ENCODE measurements at regions not wholly inside any gene's neighbourhood (a gene's known extent, or its start where the extent isn't known, plus 50 kb on each side); places are given as distances from the start of the nearest gene placed in this dataset.

DNA sequence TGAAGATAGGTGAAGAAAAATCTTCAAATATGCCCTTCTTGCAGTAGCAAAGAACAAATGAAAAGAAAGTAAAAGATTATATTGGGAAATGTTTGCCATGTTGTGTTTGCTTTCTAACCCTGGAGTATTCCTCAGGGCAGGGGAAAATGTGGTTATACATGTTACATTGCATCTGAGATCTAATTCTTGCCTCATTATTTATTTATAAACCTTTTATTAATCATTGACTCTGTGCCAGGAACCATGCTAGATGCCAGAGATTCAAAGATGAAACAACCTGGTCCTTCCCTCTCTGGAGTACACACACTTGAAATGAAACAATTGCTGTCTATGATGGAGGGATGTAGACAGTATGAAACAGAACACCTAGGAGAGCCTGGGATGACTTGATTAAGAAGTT is 128.1 kb upstream of the HMGA2 start:
- no peak overlapping the region for H3K4me3 Mint-ChIP-seq
- no peaks in the 10 kb centered on the region for H3K27me3 Mint-ChIP-seq (ENCODE audit: insufficient read depth)
- H3K27ac Mint-ChIP-seq, result no peak overlapping the region
- no peaks in the 10 kb centered on the region for H3K9me3 Mint-ChIP-seq
- no peak for DNase-seq (ENCODE audit: low spot score)
- intact Hi-C loops (cut with micrococcal nuclease), result no loop called here
- no peaks in the 10 kb centered on the region for H3K36me3 Mint-ChIP-seq (ENCODE audit: low read depth)
- no peaks in the 10 kb centered on the region for H3K4me1 Mint-ChIP-seq (ENCODE audit: low read depth)

DNA sequence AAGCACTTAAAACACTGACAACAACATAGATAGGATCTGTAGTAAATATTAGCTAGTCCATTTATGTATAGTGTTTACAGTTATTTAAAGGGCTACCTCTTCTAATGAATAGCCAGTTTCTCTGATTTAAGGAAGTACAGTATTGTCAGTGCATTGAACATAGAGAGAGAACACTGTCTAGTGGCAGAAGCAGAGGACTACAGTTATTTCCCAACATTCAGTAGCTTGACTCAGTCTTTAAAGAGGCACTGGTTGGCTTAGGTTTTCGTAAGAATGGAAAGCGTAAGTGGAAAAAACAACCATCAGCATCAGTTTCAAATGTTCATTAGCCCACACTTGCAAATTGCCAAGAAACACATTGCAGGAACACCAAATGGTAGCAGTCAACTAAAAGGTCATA is 125.0 kb upstream of the HMGA2 start:
- peaks cover 3% of the 10 kb centered on the region for H3K9me3 Mint-ChIP-seq
- no peaks in the 10 kb centered on the region for H3K27me3 Mint-ChIP-seq (ENCODE audit: insufficient read depth)
- H3K4me1 Mint-ChIP-seq (ENCODE audit: low read depth), result no peaks in the 10 kb centered on the region
- H3K4me3 Mint-ChIP-seq, result no peak overlapping the region
- DNase-seq (ENCODE audit: low spot score), result no peak
- H3K27ac Mint-ChIP-seq, result no peak overlapping the region
- intact Hi-C loops (cut with micrococcal nuclease), result no loop called here
- H3K36me3 Mint-ChIP-seq (ENCODE audit: low read depth), result no peaks in the 10 kb centered on the region

DNA sequence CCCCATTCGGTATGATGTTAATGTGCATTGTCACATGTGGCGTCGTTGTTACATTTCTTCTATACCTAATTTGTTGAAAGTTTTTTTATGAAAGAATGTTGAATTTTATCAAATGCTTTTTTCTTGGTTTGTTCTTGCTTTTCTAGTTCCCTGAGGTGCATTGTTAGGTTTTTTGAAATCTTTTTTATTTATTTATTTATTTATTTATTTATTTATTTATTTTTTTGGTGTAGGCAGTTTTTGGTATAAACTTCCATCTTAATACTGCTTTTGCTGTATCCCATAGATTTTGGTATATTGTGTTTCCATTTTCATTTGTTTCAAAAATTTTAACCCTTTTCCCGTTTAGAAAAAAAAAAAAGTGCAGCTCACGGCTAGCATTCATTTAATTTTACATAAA is 121.1 kb upstream of the HMGA2 start:
- H3K4me1 Mint-ChIP-seq (ENCODE audit: low read depth), result no peaks in the 10 kb centered on the region
- H3K27ac Mint-ChIP-seq, result no peak overlapping the region
- no peaks in the 10 kb centered on the region for H3K36me3 Mint-ChIP-seq (ENCODE audit: low read depth)
- no peak overlapping the region for H3K4me3 Mint-ChIP-seq
- DNase-seq (ENCODE audit: low spot score), result no peak
- peaks cover 13% of the 10 kb centered on the region for H3K9me3 Mint-ChIP-seq
- intact Hi-C loops (cut with micrococcal nuclease), result no loop called here
- peaks cover 2% of the 10 kb centered on the region for H3K27me3 Mint-ChIP-seq (ENCODE audit: insufficient read depth)

GRCh38 chr12:65705380-65705876 is 118.9 kb upstream of the HMGA2 start:
- Mint-ChIP-seq H3K4me1 (ENCODE audit: low read depth) (no peaks in the 10 kb centered on the region), H3K36me3 (ENCODE audit: low read depth) (no peaks in the 10 kb centered on the region), H3K27ac (no peak overlapping the region), H3K27me3 (ENCODE audit: insufficient read depth) (peaks cover 2% of the 10 kb centered on the region), H3K9me3 (peaks cover 13% of the 10 kb centered on the region), H3K4me3 (no peak overlapping the region)
- no peak for DNase-seq (ENCODE audit: low spot score)
- intact Hi-C loops (cut with micrococcal nuclease), result no loop called here

DNA sequence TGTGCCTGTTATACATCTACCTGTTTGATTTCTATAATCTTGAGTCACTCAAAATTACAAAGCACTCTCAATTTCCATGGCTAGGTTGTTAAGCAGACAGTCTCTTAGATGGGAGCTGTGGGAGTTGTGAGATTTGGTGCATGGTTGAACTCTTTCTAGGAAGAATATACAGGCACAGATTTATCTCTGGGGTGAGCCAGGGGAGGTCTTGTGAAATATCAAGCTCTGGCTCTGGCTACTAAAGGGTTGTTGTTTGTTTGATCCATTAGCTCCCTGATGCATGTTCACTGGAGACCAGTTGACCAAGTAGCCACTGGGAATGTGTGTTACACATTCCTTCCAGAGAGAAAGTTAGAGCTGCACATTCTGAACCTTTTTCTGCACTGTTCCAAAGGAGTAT is 117.2 kb upstream of the HMGA2 start:
- Mint-ChIP-seq H3K27me3 (ENCODE audit: insufficient read depth) (peaks cover 5% of the 10 kb centered on the region), H3K4me3 (no peak overlapping the region), H3K36me3 (ENCODE audit: low read depth) (no peaks in the 10 kb centered on the region), H3K27ac (no peak overlapping the region), H3K9me3 (peaks cover 13% of the 10 kb centered on the region), H3K4me1 (ENCODE audit: low read depth) (no peaks in the 10 kb centered on the region)
- intact Hi-C loops (cut with micrococcal nuclease), result no loop called here
- no peak for DNase-seq (ENCODE audit: low spot score)

DNA sequence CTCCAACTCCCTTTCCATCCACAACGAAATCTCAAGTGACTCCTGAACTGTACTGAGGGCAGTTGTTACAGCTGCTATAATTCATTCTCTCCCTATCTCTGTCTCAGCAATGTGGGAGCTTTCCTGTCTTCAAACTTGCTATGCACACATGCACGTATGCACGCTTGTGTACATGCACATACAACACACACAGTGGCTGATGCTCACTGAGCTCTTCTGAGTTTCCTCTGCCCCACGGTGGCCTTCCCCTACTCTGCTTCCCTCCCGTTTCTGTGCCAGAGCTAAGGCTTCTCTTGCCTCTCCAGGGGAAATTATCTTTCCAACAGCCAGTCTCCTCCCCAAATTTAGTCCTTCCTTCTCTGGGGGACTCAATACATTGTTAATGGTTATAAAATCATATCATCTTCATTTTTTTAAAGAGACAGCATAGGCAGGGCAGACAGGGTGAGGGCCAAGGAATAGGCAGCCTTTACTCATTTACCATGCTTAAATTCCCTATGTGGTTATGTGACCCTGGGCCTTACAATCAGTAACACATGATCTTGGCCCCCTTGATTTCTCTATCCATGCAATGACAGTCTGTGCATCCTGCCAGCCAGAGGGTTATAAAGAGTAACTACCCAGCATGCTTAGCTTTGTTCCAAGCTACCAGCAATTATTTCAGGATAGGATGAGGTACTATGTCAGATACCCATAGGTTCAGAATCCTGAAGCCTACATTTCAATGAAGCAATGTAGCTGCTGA is 111.9 kb upstream of the HMGA2 start:
- H3K9me3 Mint-ChIP-seq, result no peaks in the 10 kb centered on the region
- no peak for DNase-seq (ENCODE audit: low spot score)
- H3K27ac Mint-ChIP-seq, result no peak overlapping the region
- intact Hi-C loops (cut with micrococcal nuclease), result no loop called here
- no peaks in the 10 kb centered on the region for H3K36me3 Mint-ChIP-seq (ENCODE audit: low read depth)
- no peak overlapping the region for H3K4me3 Mint-ChIP-seq
- peaks cover 2% of the 10 kb centered on the region for H3K27me3 Mint-ChIP-seq (ENCODE audit: insufficient read depth)
- no peaks in the 10 kb centered on the region for H3K4me1 Mint-ChIP-seq (ENCODE audit: low read depth)

DNA sequence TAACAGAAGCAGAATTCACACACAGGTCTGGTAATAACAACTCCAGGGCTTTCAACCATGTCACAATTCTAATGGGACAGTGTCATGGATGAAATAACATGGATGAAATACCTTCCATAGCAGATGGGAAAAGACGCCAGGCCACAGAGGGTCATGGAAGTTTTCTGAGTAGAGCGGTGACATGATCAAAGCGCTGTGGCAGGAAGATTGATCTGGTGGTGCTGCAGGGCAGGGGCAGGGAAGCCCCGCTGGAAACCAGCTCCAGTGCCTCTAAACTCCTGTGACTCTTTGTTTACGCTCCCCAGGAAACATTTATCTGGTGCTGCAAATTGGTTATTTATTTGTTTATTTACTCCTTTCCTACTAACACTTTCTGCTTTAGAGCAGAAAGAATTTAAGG is 108.3 kb upstream of the HMGA2 start:
- H3K9me3 Mint-ChIP-seq, result no peaks in the 10 kb centered on the region
- no peaks in the 10 kb centered on the region for H3K4me1 Mint-ChIP-seq (ENCODE audit: low read depth)
- H3K4me3 Mint-ChIP-seq, result no peak overlapping the region
- peaks cover 4% of the 10 kb centered on the region for H3K27me3 Mint-ChIP-seq (ENCODE audit: insufficient read depth)
- no peak for DNase-seq (ENCODE audit: low spot score)
- intact Hi-C loops (cut with micrococcal nuclease), result no loop called here
- no peaks in the 10 kb centered on the region for H3K36me3 Mint-ChIP-seq (ENCODE audit: low read depth)
- H3K27ac Mint-ChIP-seq, result no peak overlapping the region

DNA sequence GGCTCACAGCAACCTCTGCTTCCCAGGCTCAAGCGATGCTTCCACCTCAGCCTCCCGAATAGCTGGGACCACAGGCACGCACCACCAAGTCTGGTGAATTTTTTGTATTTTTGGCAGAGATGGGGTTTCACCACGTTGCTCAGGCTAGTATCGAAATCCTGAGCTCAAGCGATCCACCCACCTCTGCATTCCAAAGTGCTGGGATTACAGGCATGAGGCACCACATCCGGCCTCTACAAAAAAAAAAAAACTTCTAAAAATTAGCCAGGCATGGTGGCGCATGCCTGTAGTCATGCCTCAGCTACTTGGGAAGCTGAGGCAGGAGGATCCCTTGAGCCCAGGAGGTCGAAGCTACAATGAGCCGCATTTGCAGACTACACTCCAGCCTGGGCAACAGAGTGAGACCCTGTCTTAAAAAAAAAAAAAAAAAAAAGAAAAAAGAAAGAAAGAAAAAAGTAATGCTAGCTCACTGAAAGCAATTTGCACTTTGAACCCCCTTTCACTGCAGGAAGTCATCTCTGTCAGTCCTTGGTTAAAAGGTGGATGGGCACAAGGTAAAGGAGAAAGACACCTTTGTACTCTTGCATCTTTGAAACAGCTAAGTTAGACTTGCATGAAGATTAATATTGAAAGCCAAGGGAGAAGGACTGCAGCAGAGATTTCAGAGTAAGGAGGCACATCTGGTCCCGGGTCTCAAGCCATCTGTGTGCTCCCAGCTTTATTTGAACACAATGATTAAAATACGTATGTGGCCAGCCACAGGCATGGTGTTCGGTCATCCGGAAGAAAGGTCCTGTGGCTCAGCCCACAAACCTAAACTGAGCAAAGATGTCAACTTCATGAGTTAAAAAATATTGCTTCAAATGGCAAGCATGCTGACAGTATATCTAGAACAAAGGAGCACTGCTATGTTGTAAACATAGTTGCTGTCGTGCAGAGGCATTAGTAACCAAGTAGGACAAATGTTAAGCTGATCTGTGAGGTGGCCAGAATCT is 103.8 kb upstream of the HMGA2 start:
- no peaks in the 10 kb centered on the region for H3K36me3 Mint-ChIP-seq (ENCODE audit: low read depth)
- intact Hi-C loops (cut with micrococcal nuclease), result no loop called here

DNA sequence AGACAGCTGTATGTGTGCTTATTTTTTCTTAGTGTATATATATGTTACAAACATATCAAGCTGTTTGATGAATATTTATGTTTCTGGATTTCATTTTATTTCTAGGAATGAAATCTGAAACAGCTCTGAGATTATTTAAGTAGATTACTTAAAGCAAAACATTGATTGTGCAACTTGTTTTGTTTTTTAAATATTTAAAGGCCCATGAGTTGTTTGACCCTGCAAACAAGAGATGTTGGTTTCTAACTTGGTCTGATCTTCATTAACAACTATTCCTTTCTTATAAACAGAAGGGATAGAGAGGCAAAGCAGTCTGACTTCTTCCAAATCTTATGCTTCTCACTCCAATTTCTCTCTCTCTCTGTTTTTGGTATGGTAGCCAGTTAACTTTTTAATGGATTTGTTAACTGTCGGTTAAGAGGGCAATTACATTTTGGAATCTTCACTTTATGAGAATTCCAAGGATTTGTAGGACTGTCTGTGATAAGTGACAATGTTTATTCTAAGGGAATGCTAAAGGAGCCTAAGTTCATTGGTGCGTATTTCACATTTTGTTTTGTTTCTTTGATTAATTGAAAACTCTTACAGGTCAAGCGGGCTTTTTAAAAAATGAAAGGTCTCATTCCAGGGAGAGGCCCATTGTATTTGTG is 102.6 kb upstream of the HMGA2 start:
- no peaks in the 10 kb centered on the region for H3K4me1 Mint-ChIP-seq (ENCODE audit: low read depth)
- peaks cover 13% of the 10 kb centered on the region for H3K27me3 Mint-ChIP-seq (ENCODE audit: insufficient read depth)
- no peaks in the 10 kb centered on the region for H3K36me3 Mint-ChIP-seq (ENCODE audit: low read depth)
- no peak overlapping the region for H3K4me3 Mint-ChIP-seq
- no peaks in the 10 kb centered on the region for H3K9me3 Mint-ChIP-seq
- no peak overlapping the region for H3K27ac Mint-ChIP-seq
- intact Hi-C loops (cut with micrococcal nuclease), result no loop called here
- no peak for DNase-seq (ENCODE audit: low spot score)

More for the DNA sequence above, 103.8 kb upstream of the HMGA2 start:
- peaks cover 8% of the 10 kb centered on the region for H3K27me3 Mint-ChIP-seq (ENCODE audit: insufficient read depth)
- DNase-seq (ENCODE audit: low spot score), result no peak
- no peak overlapping the region for H3K4me3 Mint-ChIP-seq
- no peaks in the 10 kb centered on the region for H3K4me1 Mint-ChIP-seq (ENCODE audit: low read depth)
- no peaks in the 10 kb centered on the region for H3K9me3 Mint-ChIP-seq
- no peak overlapping the region for H3K27ac Mint-ChIP-seq

- Mint-ChIP-seq H3K9me3 (no peaks in the 10 kb centered on the region), H3K27ac (no peak overlapping the region), H3K36me3 (ENCODE audit: low read depth) (no peaks in the 10 kb centered on the region), H3K4me3 (no peak overlapping the region), H3K4me1 (ENCODE audit: low read depth) (no peaks in the 10 kb centered on the region), H3K27me3 (ENCODE audit: insufficient read depth) (peaks cover 39% of the 10 kb centered on the region)
- intact Hi-C loops (cut with micrococcal nuclease), result no loop called here
- DNase-seq (ENCODE audit: low spot score), result no peak
Measured at GRCh38 chr12:65725376-65725775, 98.9 kb upstream of the HMGA2 start.

DNA sequence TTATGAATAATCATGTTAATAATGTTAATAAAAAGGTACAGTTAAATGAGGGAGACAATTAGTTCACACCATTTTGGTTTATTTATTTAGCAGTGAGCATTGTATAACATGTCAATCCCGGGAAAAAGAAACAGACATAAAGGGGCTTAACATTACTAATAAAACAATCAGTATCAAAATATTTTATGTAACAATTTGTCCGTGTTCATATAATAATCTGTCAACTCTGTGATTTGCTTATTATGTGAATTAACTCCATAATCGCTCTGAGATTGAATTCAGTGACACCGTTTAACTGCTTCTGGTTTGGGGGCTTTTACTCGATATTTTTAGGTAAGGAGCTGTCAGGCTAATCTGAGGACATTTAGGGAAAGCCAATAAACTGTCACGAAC is 95.8 kb upstream of the HMGA2 start:
- no peak overlapping the region for H3K4me3 Mint-ChIP-seq
- H3K27ac Mint-ChIP-seq, result no peak overlapping the region
- H3K4me1 Mint-ChIP-seq (ENCODE audit: low read depth), result no peaks in the 10 kb centered on the region
- no peaks in the 10 kb centered on the region for H3K9me3 Mint-ChIP-seq
- DNase-seq (ENCODE audit: low spot score), result no peak
- intact Hi-C loops (cut with micrococcal nuclease), result no loop called here
- H3K36me3 Mint-ChIP-seq (ENCODE audit: low read depth), result no peaks in the 10 kb centered on the region
- H3K27me3 Mint-ChIP-seq (ENCODE audit: insufficient read depth), result peaks cover 45% of the 10 kb centered on the region

DNA sequence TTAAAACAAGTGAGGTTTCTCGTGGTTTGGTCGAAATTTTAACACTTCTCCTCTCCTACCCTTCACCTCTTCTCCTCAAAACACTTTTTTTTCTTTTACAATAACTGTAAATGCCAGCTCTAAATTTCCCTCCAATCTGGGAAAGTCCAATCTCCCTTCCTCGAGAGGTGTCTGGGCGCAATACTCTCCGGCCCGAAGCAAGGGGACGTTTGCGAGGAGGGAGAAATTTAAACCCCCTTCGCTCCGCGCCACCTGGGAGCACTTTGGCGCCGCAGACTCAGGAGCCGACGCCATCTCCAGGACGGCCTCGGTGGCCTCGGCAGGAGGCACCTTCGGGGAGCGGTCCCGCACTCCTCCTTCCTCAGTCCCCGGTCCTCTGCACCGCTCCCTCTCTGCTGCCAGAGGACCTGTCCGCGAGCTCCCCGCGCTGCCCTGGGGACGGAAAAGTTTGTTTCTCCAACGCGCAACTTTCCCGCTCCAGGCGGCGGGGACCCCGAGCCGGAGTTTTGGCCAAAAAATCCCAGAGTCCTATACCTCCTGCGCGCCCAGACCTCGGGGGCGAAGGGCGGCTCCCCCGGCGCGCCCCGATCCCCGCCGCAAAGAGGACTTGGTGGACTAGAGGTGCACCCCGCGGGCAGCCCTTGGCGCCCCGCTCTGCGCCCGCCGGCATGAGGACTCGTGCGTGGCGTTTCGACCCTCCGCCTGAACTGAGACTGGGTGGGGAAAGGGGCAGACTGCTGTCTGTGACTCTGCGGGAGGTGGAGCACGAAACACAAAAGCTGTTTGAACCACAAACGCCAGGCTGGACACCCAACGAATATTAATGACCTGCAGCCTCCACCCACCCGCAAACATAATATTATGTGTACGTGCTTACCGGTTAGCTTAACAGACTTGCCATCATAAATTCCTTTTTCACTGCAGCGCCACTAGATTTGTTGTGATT is 95.2 kb upstream of the HMGA2 start:
- H3K4me3 Mint-ChIP-seq, result no peak overlapping the region
- H3K27ac Mint-ChIP-seq, result no peak overlapping the region
- intact Hi-C loops (cut with micrococcal nuclease), result no loop called here
- no peaks in the 10 kb centered on the region for H3K4me1 Mint-ChIP-seq (ENCODE audit: low read depth)
- H3K27me3 Mint-ChIP-seq (ENCODE audit: insufficient read depth), result peaks cover 46% of the 10 kb centered on the region
- no peak for DNase-seq (ENCODE audit: low spot score)
- no peaks in the 10 kb centered on the region for H3K9me3 Mint-ChIP-seq
- no peaks in the 10 kb centered on the region for H3K36me3 Mint-ChIP-seq (ENCODE audit: low read depth)
